HG02970 (cell line): ENCODE measurements at regions not wholly inside any gene's neighbourhood (a gene's known extent, or its start where the extent isn't known, plus 50 kb on each side); places are given as distances from the start of the nearest gene placed in this dataset.
"Not testable (repeated sequence)": the region's sequence is repeated elsewhere in the genome, so short reads cannot be mapped to it uniquely, and the experiment has no call there.

Source experiments
- ATAC-seq: cut with Tn5 transposase; IDR thresholded peaks from one replicate; pipeline ENCODE4 v1.9.1; 2021; ENCODE audit warnings: mild to moderate bottlenecking, moderate library complexity, moderate number of reproducible peaks; ENCODE audit not compliant: unreplicated experiment, low FRiP score

DNA sequence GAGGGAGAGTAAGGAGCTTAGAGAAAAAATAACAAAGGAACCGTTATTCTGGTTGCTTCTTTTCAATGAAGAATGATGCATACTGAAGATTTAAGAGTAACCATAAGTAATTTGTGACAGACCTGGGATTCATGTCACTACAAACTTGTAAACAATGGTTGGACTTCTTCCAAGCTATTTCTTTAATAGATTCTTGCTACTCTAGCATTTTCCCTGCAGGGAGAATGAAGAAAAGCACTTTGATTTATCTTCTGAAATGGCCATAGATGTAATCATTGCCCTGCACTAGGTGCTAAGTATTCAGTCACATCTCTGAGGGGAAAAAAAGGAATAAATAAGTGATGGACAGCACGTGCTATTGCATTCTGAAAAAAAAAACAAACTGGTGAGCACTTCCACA is 606.6 kb upstream of the LRRN3 start:
- no peak for ATAC-seq

DNA sequence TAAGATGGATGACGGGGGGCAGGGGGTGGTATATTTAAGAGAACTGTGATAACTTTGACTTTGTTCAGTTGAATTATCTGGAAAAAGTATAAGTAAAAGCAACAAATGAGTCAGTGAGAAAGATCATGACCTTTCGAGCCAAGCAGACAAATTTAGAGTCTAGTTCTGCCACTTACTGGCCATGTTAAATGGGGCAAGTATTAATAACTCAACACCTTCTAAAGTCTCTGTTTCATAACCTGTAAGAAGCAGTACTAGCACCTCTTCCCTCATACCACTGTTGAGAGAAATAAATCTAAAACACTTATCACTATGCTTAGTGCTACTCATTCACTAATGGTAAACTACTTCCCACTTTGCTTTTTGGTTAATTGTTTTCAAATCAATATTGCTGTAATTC is 604.4 kb upstream of the LRRN3 start:
- no peak for ATAC-seq

DNA sequence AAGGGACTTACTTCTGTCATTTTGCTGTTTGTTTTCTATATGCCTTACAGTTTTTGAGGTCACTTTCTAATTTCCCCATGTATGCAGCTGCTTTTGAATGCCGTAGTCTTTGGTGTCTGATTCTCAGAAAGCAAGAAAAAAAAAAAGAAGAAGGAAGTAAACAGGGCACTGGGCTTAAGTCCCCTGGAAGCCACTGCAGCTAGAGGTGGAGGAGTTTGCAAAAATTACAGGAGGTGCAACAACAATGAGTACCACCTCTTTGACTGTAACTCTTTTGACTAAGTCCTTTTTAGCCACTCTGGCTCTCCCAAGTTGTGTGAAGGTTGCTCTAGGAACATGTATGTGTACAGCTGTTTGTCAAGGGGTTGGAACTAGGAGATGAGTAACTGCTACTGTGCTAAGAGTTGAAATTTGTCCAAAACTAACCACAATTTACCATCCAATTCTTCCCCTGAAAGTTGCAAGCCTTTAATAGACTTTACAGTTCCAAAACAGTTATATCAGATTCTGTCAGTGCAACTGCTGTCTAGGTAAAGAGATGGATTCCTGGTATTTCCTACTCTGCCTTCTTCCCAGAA is 588.0 kb upstream of the LRRN3 start:
- ATAC-seq = no peak

DNA sequence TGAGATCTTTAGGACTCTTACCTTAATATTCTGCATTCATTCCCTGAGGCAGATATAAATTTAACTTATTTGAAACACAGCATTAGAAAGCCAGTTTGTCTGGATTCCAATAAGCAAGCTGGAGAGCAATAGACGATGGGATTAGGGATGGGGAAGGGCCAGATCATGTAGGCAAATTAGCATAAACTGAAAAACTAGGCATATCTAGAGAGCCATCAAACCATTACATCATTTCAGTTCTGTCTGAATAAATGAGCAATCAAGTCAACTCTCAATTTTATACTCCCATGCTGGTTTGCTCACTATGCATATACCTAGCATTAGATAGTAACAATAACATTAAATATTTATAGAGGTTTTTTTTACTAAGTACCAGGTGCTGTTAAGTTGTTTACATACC is 583.6 kb upstream of the LRRN3 start:
- ATAC-seq = no peak

DNA sequence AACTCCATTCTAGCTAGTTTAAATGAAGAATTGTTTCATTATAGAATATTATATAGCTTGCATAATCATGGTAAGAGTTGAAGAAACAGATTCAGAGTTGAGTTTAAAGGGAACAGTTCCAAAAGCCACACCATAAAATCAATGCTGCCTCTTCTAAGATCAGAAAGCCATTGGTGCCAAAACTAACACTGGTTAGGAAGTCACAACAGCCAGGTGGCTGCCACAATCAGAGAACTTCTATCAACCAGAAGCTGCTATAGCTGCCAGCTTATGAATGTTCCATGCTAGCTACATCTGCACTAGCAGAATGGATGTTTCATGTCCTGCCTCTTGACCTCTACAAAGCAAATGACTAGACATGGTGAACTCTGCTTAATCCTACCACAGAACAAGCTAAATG is 583.1 kb upstream of the LRRN3 start:
- ATAC-seq = no peak

DNA sequence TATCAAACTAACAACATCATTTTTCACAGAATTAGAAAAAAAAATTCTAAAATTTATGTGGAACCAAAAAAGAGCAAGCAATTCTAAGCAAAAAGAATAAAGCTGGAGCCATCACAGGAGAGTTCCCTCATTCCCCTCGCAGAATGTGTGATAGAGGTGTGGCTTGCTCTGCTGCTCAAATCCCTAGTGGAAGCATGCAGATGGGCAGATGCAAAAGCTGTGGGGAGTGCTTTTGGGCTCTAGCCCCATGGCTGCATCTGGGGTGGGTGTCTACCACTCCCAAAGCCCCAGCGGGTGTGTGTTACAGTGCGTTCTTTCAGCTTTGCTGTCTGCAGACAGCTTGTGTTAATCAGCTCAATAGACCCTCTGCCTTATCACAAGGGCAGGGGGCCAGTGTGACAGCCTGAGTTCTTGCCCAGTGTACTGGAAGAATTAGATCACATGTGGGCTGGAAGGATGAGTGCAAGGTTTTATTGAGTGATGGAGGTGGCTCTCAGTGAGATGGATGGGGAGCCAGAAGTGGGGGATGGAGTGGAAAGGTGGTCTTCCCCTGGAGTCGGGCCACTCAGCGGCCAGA is 575.9 kb upstream of the LRRN3 start:
- not testable (repeated sequence) for ATAC-seq

DNA sequence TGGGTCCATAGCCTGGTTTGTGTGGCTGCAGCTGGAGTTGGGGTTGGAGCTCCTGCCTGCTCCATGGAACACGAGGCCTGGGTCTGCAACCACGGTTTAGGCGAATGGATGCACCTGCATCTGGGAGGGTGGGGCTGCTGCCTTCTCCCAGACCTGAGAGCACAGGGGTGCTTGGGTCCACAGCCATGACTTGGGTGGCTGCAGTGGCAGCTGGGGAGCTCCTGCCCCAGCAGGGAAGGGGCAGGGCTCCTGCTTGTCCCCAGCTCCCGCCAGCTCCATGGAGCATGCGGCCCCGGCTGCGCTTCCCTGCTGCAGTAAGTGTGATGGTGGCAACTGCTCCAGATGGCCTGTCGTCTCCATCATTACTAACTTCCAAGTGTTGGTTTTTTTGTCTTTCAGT is 571.1 kb upstream of the LRRN3 start:
- ATAC-seq = no peak

DNA sequence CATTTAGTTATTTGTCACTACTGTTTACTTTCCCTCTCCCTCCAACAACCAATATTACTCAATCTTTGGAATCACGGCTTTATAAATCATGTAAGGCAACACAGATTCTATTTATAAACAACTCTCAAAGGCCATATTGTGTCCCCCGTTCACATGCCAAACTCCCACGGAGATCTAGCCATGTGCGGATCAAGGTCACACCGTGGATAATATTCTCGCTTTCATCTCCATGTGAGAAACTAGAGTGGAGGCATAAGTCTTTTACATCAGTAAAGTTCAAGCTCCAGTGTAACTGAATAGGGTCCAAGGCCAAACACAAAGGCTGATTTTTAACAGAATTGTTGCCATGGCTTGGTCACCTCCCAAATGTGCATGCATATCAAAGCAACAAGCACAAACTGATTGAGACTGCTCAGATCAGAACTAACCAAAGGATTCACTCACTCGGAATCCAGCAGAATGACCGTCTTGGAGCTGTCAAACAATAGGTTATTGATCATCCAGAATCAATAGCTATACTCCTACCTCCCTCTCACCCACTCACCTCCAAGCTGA is 569.5 kb upstream of the LRRN3 start:
- no peak for ATAC-seq

DNA sequence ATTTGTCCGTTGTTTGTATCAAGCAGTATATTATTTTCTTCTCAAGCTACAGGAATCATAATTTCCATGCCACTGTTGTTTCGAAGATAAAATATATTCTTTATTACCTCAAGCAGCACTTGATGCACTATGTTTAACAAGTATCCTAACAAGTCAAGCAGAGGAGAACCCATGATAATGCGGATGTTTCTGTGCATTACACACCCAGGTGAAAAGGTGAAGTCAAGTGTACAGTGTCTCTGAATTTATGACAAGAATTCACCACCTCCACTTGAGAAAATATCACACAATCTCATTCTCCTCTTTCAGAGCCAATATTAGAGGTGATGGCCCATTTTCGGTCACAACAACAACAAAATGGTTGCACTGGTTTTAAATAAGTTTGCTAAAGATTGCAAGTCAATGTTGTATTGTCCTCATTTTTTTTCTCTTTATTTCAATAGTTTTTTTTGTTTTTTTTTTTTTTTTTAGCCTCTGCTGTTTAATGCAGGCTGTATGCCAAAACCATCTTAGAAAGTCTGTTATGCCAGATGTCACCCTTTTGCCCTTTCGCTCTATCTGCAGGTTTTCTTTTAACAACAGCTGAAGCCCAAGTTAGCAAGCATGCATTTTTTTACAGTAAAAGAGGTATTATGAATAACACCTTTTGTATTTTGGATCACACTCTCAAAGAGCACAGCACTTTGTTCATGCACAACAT is 568.7 kb upstream of the LRRN3 start:
- no peak for ATAC-seq

DNA sequence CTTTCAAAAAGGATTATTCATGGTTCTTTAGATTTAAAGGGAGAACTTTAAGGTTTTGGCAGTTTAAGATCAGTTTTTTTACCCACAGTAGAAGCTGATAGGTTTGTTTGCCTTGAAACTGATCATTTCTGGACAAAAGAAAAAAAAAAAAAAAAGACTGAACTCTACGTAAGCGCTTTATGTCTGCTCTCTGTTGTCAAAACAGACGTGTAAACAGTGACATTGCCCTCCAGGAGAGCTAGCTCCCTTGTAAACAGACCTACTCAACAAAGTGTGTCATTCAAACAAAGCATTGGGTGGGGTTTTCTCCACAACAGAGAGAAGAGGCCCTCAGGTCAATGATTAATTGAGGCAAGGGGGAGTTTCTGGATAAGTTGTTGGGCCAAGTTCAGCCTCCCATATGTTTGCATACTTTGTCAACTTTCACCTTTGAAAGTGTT is 568.1 kb upstream of the LRRN3 start:
- no peak for ATAC-seq

DNA sequence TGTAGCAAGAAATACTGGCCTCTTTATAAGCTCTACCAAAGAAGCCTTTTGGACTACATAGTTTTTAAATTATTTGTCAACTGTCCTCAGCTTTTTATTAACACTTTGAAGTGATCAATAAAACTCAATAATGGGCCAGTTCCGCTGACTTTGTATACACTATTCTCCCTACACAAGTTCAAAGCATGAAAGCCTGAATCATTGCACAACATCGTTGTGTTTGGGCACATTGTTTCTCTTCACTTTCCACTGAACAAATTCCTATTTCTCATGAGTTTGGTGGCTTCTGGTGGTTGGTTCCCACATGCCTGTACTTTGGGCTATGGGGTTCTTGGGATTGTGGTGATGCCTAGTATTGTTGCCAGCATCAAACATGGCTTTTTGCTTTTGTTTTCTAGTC is 561.8 kb upstream of the LRRN3 start:
- no peak for ATAC-seq

DNA sequence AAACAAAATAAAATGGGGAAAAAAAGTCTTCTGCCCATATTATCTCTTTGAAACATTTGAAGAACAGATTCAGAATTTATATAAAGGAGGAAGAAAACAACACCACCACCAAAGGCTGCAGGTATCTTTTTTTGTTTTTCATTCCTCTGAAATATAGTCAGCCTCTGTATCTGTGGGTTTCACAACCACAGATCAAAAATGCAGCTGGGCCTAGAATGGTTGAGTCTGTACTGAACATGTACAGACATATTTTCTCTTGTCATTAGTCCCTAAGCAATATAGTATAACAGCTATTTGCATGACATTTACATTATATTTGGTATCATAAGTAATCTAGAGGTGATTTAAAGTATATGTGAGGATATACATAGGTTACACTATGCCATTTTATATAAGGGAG is 559.7 kb upstream of the LRRN3 start:
- no peak for ATAC-seq

DNA sequence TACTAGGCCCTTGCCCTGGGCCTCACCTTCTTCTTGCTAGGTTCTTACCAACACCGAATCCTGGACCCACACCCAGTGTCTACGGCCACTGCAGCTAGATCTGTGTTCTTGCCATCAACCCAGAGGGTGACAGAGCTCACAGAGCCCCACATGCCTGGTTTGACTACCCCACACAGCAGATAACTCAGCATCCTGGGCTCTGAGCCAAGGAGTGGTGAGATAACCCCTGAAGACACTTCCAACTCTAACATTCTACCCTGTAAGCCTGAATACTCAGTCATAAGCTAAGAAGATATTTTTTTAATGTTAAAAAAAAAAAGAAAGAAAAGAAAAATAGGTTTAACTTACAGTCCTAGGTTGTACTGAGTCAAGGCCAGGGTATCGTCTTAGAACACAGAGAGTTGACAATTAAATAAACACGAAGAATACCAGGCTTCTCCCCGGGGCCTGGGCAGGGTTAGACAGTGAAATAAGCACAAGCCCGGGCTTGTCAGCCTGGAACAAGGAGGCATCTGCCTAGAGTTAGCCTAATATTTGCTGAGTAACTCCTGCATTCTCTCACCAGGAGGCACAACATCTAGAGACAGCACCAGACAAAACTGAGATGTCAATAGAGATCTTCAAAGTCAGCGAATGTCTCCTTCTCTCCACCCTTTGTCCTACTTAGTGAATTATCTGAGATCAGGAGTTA is 556.5 kb upstream of the LRRN3 start:
- no peak for ATAC-seq

DNA sequence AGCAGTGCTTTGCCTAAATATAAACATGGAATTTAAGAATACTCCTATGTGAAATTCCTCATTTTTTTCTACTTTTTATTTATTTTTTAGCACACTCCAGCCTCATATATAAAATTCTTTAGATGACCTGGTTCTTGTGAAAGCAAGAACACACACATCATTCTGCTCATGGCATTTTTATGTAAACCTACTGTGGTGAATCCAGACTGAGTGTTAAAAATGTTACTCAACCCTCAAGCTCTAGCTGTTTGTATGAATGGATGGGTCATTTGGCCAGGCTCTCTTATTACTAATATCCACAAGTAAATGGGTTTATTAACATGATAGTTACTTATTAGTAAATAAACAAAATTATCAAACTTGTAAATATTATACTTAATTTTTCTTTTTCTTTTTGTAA is 551.7 kb upstream of the LRRN3 start:
- no peak for ATAC-seq

DNA sequence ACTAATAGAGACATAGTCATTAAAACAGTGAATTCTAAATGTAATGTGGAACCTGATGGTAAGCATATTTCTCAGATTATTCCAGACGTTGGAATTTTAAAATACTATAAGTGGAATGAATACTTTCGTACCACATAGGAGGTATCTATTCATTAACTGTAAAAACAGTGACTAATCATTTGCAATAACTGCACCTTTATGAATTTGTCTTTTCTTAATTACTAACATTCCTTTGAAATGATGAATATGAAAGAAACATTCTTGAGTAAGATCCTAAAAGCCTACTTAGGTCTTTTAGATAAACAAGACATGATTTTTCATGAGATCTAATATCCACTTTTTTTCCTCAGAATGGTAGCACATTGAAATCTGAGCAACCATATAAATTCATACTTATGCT is 549.0 kb upstream of the LRRN3 start:
- no peak for ATAC-seq

DNA sequence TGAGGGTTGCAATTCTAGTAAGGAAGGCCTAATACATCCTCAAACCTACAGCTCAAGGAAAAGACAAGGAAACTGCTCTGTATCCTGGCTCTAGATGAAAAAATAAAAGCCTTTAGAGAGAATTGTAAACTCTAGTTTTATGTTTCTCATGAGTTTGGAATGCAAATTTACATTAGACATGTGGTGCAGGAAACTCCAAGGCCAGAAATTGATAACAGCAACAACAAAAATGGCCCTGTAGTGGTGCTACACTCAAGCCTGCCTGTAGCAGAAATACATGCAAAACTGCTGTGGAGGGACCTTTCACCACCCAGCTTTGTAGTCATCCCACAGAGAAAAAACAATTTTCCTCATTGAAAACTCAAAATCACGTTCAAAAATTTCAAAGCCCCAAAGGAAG is 546.7 kb upstream of the LRRN3 start:
- ATAC-seq = no peak

DNA sequence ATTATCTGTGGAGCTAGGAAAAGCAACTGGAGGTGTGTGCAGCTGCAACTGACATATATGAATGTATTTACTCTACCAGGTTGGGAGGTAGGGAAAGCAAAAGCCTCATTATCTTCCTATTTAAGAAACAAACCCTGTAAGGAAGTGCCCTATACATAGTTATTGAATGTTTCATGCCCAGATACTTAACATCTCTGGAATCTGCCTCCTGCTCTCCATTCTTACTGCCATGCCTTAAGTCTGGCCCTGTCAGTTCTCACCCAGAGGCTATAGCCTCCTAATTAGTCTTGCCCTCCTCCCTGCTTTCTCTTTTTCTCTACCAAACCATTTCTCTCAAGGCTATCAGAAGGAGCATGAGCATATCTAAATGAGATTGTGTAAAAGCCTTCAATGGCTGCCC is 542.6 kb upstream of the LRRN3 start:
- no peak for ATAC-seq

DNA sequence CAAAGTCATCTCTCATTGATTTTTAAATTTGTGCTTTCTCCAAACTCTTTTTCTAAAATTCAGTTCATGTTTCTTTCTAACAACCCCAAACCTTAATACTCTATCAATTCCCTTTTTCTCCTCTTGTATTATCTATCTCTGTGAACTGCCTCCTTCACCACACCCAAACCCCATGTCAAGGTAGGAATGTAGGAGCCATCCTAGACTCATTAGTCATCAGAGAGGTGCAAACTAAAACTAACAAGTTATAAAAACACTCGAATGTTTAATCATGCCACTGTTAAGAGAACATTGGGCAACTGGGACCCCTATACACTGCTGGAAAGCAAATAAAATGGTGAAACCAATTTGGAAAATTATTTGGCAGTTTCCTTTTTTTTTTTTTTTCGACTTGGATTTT is 533.8 kb upstream of the LRRN3 start:
- no peak for ATAC-seq

DNA sequence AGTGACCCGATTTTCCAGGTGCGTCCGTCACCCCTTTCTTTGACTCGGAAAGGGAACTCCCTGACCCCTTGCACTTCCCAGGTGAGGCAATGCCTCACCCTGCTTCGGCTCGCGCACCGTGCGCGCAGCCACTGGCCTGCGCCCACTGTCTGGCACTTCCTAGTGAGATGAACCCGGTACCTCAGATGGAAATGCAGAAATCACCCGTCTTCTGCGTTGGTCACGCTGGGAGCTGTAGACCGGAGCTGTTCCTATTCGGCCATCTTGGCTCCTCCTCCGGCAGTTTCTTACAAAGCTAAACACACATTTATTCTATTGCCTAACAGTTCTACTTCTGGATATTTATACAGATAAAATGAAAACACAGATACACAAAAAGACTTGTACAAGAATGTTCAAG is 527.6 kb upstream of the LRRN3 start:
- ATAC-seq = not testable (repeated sequence)

DNA sequence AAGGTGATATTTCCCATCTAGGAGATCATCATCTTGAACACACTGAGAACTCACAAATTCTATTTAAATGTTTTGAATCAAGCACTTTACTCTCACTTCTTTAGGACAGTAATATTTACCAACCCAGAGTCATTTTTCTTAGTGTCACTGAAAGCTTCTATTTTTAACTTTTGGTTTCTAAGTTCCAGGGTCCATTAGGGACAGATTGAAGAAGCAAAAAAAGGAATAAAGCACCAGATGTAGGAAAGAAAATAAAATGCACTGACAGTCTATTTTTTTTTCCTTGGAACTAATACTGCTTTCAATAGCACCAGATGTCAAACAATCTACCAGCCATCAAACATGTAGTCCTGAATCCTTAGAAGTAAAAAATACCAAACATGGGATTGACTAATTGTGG is 526.7 kb upstream of the LRRN3 start:
- ATAC-seq = no peak

DNA sequence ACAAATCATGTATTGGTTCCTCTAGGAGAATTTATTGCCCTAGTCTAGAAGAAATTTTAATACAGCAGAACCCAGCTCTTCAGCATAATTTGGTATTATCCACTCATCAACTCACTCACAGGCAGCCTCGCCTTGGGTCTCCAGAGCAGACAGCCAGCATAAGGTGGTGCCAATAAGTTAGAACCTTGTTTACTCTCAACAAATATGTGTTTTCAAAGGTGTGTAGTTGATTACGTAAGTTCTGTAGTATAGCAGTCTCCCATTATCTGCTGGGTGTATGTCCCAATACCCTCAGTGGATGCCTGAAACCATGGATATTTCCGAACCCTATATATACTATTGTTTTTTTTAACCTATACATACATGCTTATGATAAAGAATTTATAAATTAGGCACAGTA is 522.5 kb upstream of the LRRN3 start:
- ATAC-seq = no peak
